H1 (cell line): ENCODE measurements at regions not wholly inside any gene's neighbourhood (a gene's known extent, or its start where the extent isn't known, plus 50 kb on each side); places are given as distances from the start of the nearest gene placed in this dataset.

Source experiments
- CTCF ChIA-PET: fragments of 300-600 bp; sonication (Branson Sonifier 250); formaldehyde crosslinking; loops from one replicate; lab custom pipeline; 2021; ENCODE audit not compliant: partially characterized antibody; lab: Charles Lee
- POLR2A ChIA-PET: fragments of 300-600 bp; sonication (Branson Sonifier 250); formaldehyde crosslinking; loops from one replicate; lab custom pipeline; 2021; ENCODE audit warnings: inconsistent platforms; ENCODE audit not compliant: partially characterized antibody; lab: Charles Lee
- DNase-seq, 2 experiments: peaks; one replicate each; pipeline versions ENCODE4 v3.0.0 to v3.0.0-alpha.2; 2010 to 2022; ENCODE audit warnings: low spot score in 2 of 2, low read depth in 1 of 2, mixed read lengths in 1 of 2
- FAIRE-seq: peaks from 2 replicates; lab custom pipeline; 2011; peaks lifted over from hg19 to GRCh38; lab: Jason Lieb, UNC
- H2AFZ ChIP-seq: 2 replicates; pipeline ENCODE4 v1.8.1; 2012; ENCODE audit warnings: low read length, inconsistent platforms
- H2AK5ac ChIP-seq: 2 replicates; pipeline ENCODE4 v1.6.1; 2013; ENCODE audit warnings: low read depth, low read length
- H2BK120ac ChIP-seq: replicated peaks from 2 replicates; pipeline ENCODE3; 2013; ENCODE audit warnings: low read depth, low read length, inconsistent platforms
- H2BK12ac ChIP-seq: 2 replicates; pipeline ENCODE4 v1.6.1; 2013; ENCODE audit warnings: low read depth, low read length
- H2BK15ac ChIP-seq: 2 replicates; pipeline ENCODE4 v1.6.1; 2013; ENCODE audit warnings: low read length
- H2BK20ac ChIP-seq: 2 replicates; pipeline ENCODE4 v1.6.1; 2013; ENCODE audit warnings: low read length
- H2BK5ac ChIP-seq: 2 replicates; pipeline ENCODE4 v1.6.1; 2013; ENCODE audit warnings: low read depth, low read length
- H3K14ac ChIP-seq: 2 replicates; pipeline ENCODE4 v1.6.1; 2013; ENCODE audit warnings: inconsistent platforms; ENCODE audit not compliant: insufficient read length
- H3K18ac ChIP-seq: 2 replicates; pipeline ENCODE4 v1.6.1; 2013; ENCODE audit warnings: low read length; ENCODE audit errors: extremely low read depth
- H3K23ac ChIP-seq: 2 replicates; pipeline ENCODE4 v1.6.1; 2013; ENCODE audit warnings: inconsistent platforms; ENCODE audit not compliant: insufficient read length
- H3K23me2 ChIP-seq: 2 replicates; pipeline ENCODE4 v1.6.1; 2013; ENCODE audit warnings: low read depth, low read length
- H3K27ac ChIP-seq: 2 replicates; pipeline ENCODE4 v1.6.1; 2011; ENCODE audit warnings: low read depth, low read length, inconsistent platforms
- H3K27me3 ChIP-seq, 4 experiments: replicated peaks in 1 of 4; 1 replicate in 1 of 4; 2 replicates in 3 of 4; pipeline versions ENCODE4 v1.6.1 to v1.8.1; 2011 to 2013; ENCODE audit warnings: low read length in 3 of 4, mild to moderate bottlenecking in 3 of 4, inconsistent platforms in 2 of 4, mixed read lengths in 2 of 4, moderate library complexity in 1 of 4; ENCODE audit not compliant: control insufficient read depth in 3 of 4, insufficient read depth in 3 of 4; ENCODE audit errors: extremely low read depth in 1 of 4
- H3K36me3 ChIP-seq, 4 experiments: 2 replicates each; pipeline versions ENCODE4 v1.6.1 to v1.8.1; 2011 to 2013; ENCODE audit warnings: mild to moderate bottlenecking in 4 of 4, low read length in 3 of 4, moderate library complexity in 2 of 4, control low read depth in 1 of 4, inconsistent platforms in 1 of 4; ENCODE audit not compliant: insufficient read depth in 4 of 4, control insufficient read depth in 2 of 4
- H3K4ac ChIP-seq: replicated peaks from 2 replicates; pipeline ENCODE3; 2013; ENCODE audit warnings: low read length, low read depth, mixed read lengths, inconsistent platforms; ENCODE audit not compliant: insufficient read length
- H3K4me1 ChIP-seq, 4 experiments: replicated peaks in 1 of 4; 1 replicate in 1 of 4; 2 replicates in 3 of 4; pipeline versions ENCODE4 v1.6.1 to v1.8.1; 2011 to 2013; ENCODE audit warnings: low read length in 3 of 4, inconsistent platforms in 2 of 4, mixed read lengths in 1 of 4; ENCODE audit not compliant: insufficient read depth in 4 of 4, control insufficient read depth in 3 of 4
- H3K4me2 ChIP-seq, 2 experiments: 2 replicates each; pipeline versions ENCODE4 v1.6.1 to v1.8.1; 2011 to 2013; ENCODE audit warnings: low read depth in 2 of 2, low read length in 2 of 2, control low read depth in 1 of 2, inconsistent platforms in 1 of 2, mild to moderate bottlenecking in 1 of 2; ENCODE audit not compliant: insufficient read depth in 1 of 2
- H3K4me3 ChIP-seq, 4 experiments: fragments of 200-600, 300-600 bp in 1 of 4; sonication (generic), shearing (Covaris generic), sonication (Bioruptor Twin) in 1 of 4; 2 replicates each; pipeline versions ENCODE4 v1.5.1 to v1.8.1; 2011 to 2016; ENCODE audit warnings: low read length in 4 of 4, low read depth in 3 of 4, control low read depth in 2 of 4, inconsistent platforms in 2 of 4, mild to moderate bottlenecking in 2 of 4, mixed read lengths in 1 of 4, moderate library complexity in 1 of 4; ENCODE audit not compliant: insufficient read depth in 2 of 4; ENCODE audit errors: extremely low read depth in 1 of 4
- H3K56ac ChIP-seq: replicated peaks from 2 replicates; pipeline ENCODE3; 2013; ENCODE audit warnings: low read depth, mild to moderate bottlenecking, mixed read lengths, low read length, inconsistent platforms; ENCODE audit not compliant: insufficient read length
- H3K79me1 ChIP-seq: 2 replicates; pipeline ENCODE4 v1.6.1; 2013; ENCODE audit warnings: low read depth, low read length, control low read depth
- H3K79me2 ChIP-seq, 2 experiments: 2 replicates each; pipeline versions ENCODE4 v1.6.1 to v1.8.1; 2012 to 2013; ENCODE audit warnings: low read length in 2 of 2, mild to moderate bottlenecking in 2 of 2, inconsistent platforms in 1 of 2; ENCODE audit not compliant: insufficient read depth in 2 of 2, control insufficient read depth in 1 of 2
- H3K9ac ChIP-seq, 4 experiments: replicated peaks in 1 of 4; 1 replicate in 1 of 4; 2 replicates in 3 of 4; pipeline versions ENCODE4 v1.6.1 to v1.8.1; 2011 to 2013; ENCODE audit warnings: low read depth in 3 of 4, low read length in 3 of 4, control low read depth in 2 of 4, mild to moderate bottlenecking in 2 of 4, moderate library complexity in 2 of 4, inconsistent platforms in 1 of 4; ENCODE audit errors: extremely low read depth in 1 of 4
- H3K9me3 ChIP-seq, 2 experiments: 2 replicates each; pipeline versions ENCODE4 v1.6.1 to v1.8.1; 2012 to 2013; ENCODE audit warnings: mild to moderate bottlenecking in 2 of 2, moderate library complexity in 2 of 2, control low read depth in 1 of 2, inconsistent platforms in 1 of 2, low read depth in 1 of 2, low read length in 1 of 2, mixed read lengths in 1 of 2; ENCODE audit not compliant: insufficient read depth in 2 of 2
- H4K20me1 ChIP-seq, 2 experiments: replicated peaks in 1 of 2; 2 replicates each; pipeline versions ENCODE3 to v1.8.1; 2011 to 2013; ENCODE audit warnings: inconsistent platforms in 2 of 2, low read length in 2 of 2, mild to moderate bottlenecking in 1 of 2; ENCODE audit not compliant: insufficient read depth in 2 of 2, control insufficient read depth in 1 of 2
- H4K5ac ChIP-seq: 2 replicates; pipeline ENCODE4 v1.6.1; 2013; ENCODE audit warnings: low read length, low read depth, mixed read lengths, inconsistent platforms; ENCODE audit not compliant: insufficient read length
- H4K8ac ChIP-seq: 2 replicates; pipeline ENCODE4 v1.8.0; 2013; ENCODE audit warnings: mild to moderate bottlenecking, moderate library complexity, low read length, inconsistent platforms; ENCODE audit not compliant: insufficient read depth; ENCODE audit errors: extremely low read depth
- H4K91ac ChIP-seq: replicated peaks from 2 replicates; pipeline ENCODE3; 2013; ENCODE audit warnings: low read length, mixed read lengths, inconsistent platforms; ENCODE audit not compliant: insufficient read length
- ATF2 ChIP-seq: IDR thresholded peaks from 2 replicates; pipeline ENCODE4 v1.6.1; 2012; ENCODE audit warnings: low read length, inconsistent platforms
- BRCA1 ChIP-seq: IDR thresholded peaks from 2 replicates; pipeline ENCODE4 v1.6.1; 2012; ENCODE audit warnings: low read depth, low read length, improper control_type of control experiment
- HDAC6 ChIP-seq: IDR thresholded peaks from one replicate; pipeline ENCODE4 v1.7.1; 2012; ENCODE audit warnings: low read depth, mild to moderate bottlenecking, inconsistent platforms, low read length, moderate library complexity
- RAD21 ChIP-seq, 2 experiments: IDR thresholded peaks in 1 of 2; conservative IDR thresholded peaks in 1 of 2; 2 replicates each; pipeline ENCODE4 v1.6.1; 2011; ENCODE audit warnings: low read depth in 2 of 2, low read length in 2 of 2, improper control_type of control experiment in 1 of 2, inconsistent platforms in 1 of 2, mild to moderate bottlenecking in 1 of 2, moderate library complexity in 1 of 2
- RNF2 ChIP-seq: fragments of 200-900, 300-1000 bp; sonication (generic); IDR thresholded peaks from 2 replicates; pipeline ENCODE4 v1.7.1; 2016; ENCODE audit warnings: borderline replicate concordance, low read depth, mild to moderate bottlenecking, antibody characterized with exemption, low read length; ENCODE audit not compliant: poor library complexity, severe bottlenecking; ENCODE audit errors: missing control alignments
- SIRT6 ChIP-seq: IDR thresholded peaks from one replicate; pipeline ENCODE4 v1.7.1; 2012; ENCODE audit warnings: low read length, inconsistent platforms
- SP4 ChIP-seq: IDR thresholded peaks from 2 replicates; pipeline ENCODE4 v1.6.1; 2012; ENCODE audit warnings: low read length, inconsistent platforms
- TEAD4 ChIP-seq: IDR thresholded peaks from 2 replicates; pipeline ENCODE4 v1.6.1; 2012; ENCODE audit warnings: low read depth, low read length, inconsistent platforms, mixed read lengths
- WGBS, 2 experiments: shearing (Covaris generic) in 1 of 2; methylation state at CpG; one replicate each; pipeline versions ENCODE4 v1.1.6 to v1.1.7; 2013 to 2015; ENCODE audit warnings: low lambda C conversion rate in 2 of 2, mixed read lengths in 2 of 2, inconsistent platforms in 1 of 2, low coverage in 1 of 2, missing lambda C conversion rate in 1 of 2; ENCODE audit not compliant: insufficient replicate concordance in 2 of 2, insufficient coverage in 1 of 2, insufficient read length in 1 of 2; ENCODE audit errors: extremely low coverage in 1 of 2, missing lambda C conversion rate in 1 of 2; 5-methylcytosine and 5-hydroxymethylcytosine counted together

GRCh38 chr7:49438281-49438680 is 335.2 kb upstream of the VWC2 start:
- Histone ChIP-seq H2AK5ac (peak overlapping the region; percentile 75; the same call in 1 of the 2 replicates), H3K79me1 (no peaks in the 10 kb centered on the region), H4K20me1 (peaks cover 0 to 3% of the 10 kb centered on the region in 2 experiments), H2BK5ac (no peak overlapping the region), H3K18ac (no peak overlapping the region), H3K27ac (no peak overlapping the region), H3K9me3 (no peaks in the 10 kb centered on the region)
- 90 to 100% methylated on average over 3 to 4 of the region's 4 CpGs for WGBS, 2 experiments
- TF ChIP-seq RNF2, result no peak
- TF ChIP-seq HDAC6, result no peak
- TF ChIP-seq SP4, result no peak
- no peak for TF ChIP-seq RAD21 (IDR thresholded peaks at IDR 0.05 in 1 of 2, conservative IDR thresholded peaks at IDR 0.05 in 1 of 2; ENCODE audit: low read depth in 2 of 2, low read length in 2 of 2)
- no peak for TF ChIP-seq ATF2
- no peak for TF ChIP-seq SIRT6
- TF ChIP-seq TEAD4, result no peak
- TF ChIP-seq BRCA1, result no peak
- TF ChIP-seq, all 59 proteins: peak for 0
- Histone ChIP-seq H3K56ac (peak overlapping the region; percentile 96), H4K91ac (no peak overlapping the region), H3K4ac (no peak overlapping the region), H2BK12ac (no peak overlapping the region), H3K27me3 (no peaks in the 10 kb centered on the region), H3K4me3 (no peak overlapping the region), H2BK15ac (peak overlapping the region; percentile 65), H3K23me2 (peaks cover 6% of the 10 kb centered on the region), H4K5ac (no peak overlapping the region), H3K79me2 (no peaks in the 10 kb centered on the region), H3K36me3 (no peaks in the 10 kb centered on the region), H3K4me2 (no peak overlapping the region), H2BK20ac (no peak overlapping the region; the same call in 1 of the 2 replicates), H3K4me1 (no peaks in the 10 kb centered on the region), H2AFZ (no peak overlapping the region), H4K8ac (no peak overlapping the region), H3K9ac (no peak overlapping the region), H3K14ac (no peak overlapping the region), H3K23ac (no peak overlapping the region), H2BK120ac (no peak overlapping the region)
- FAIRE-seq (no peak), DNase-seq (no peak)
- ChIA-PET POLR2A (no interaction called here), CTCF (no interaction called here)
